ENCODE measurements at regions not wholly inside any gene's neighbourhood (a gene's known extent, or its start where the extent isn't known, plus 50 kb on each side); places are given as distances from the start of the nearest gene placed in this dataset.

- TF ChIP-seq CREB1 (IDR thresholded peaks at IDR 0.05; ENCODE audit: low read depth) (no peak), RFX5 (IDR thresholded peaks at IDR 0.05; ENCODE audit: low read depth, low read length) (no peak), RBBP5 (conservative IDR thresholded peaks at IDR 0.05) (no peak), CTCF (IDR thresholded peaks at IDR 0.05 in 2 of 3, conservative IDR thresholded peaks at IDR 0.05 in 1 of 3; ENCODE audit: control insufficient read depth in 2 of 3, extremely low read depth in 1 of 3, insufficient read depth in 1 of 3, low read depth in 3 of 3, low read length in 3 of 3) (peak in 1 of 3 experiments; percentile 17; a peak in 1 of 6 replicates), ATF7 (IDR thresholded peaks at IDR 0.05; ENCODE audit: low read depth) (0 out of 2 replicates have a peak, but pooled peaks have one; percentile 48), BRCA1 (IDR thresholded peaks at IDR 0.05; ENCODE audit: low read depth, low read length) (no peak), ZNF24 (IDR thresholded peaks at IDR 0.05) (no peak), HDAC2 (IDR thresholded peaks at IDR 0.05) (no peak), NFYA (IDR thresholded peaks at IDR 0.05; ENCODE audit: borderline replicate concordance, low read depth, low read length) (no peak)
These were observed 56.6 kb upstream of the POU3F2 start for GRCh38 chr6:98777762-98778161.

All from GM12878 (cell line).